Nephron progenitor cell (in vitro differentiated cells): ENCODE measurements at regions not wholly inside any gene's neighbourhood (a gene's known extent, or its start where the extent isn't known, plus 50 kb on each side); places are given as distances from the start of the nearest gene placed in this dataset.
A peak's percentile ranks its signal among the peaks of the same experiment; 100 is the strongest.

Source experiments
- DNase-seq: peaks from one replicate; pipeline ENCODE4 v3.0.0; 2021
- H3K27ac Mint-ChIP-seq: 2 replicates; pipeline ENCODE4 v1.8.0; 2021; ENCODE audit warnings: mild to moderate bottlenecking, moderate library complexity, mixed read lengths
- H3K27me3 Mint-ChIP-seq: 2 replicates; pipeline ENCODE4 v1.8.0; 2021; ENCODE audit warnings: mild to moderate bottlenecking, low read depth, mixed read lengths; ENCODE audit not compliant: poor library complexity
- H3K36me3 Mint-ChIP-seq: 2 replicates; pipeline ENCODE4 v1.8.0; 2021; ENCODE audit warnings: low read depth, mixed read lengths
- H3K4me1 Mint-ChIP-seq: 2 replicates; pipeline ENCODE4 v1.8.0; 2021; ENCODE audit warnings: mixed read lengths
- H3K4me3 Mint-ChIP-seq: 2 replicates; pipeline ENCODE4 v1.8.0; 2021; ENCODE audit warnings: mild to moderate bottlenecking, moderate library complexity, mixed read lengths
- H3K9me3 Mint-ChIP-seq: 2 replicates; pipeline ENCODE4 v1.8.0; 2021; ENCODE audit warnings: mild to moderate bottlenecking, moderate library complexity, mixed read lengths
- TF ChIP-seq, protein P1 (sequence below): fragments of 200-600 bp; sonication (generic); IDR thresholded peaks from 2 replicates; pipeline ENCODE4 v1.5.0; 2021; ENCODE audit warnings: antibody characterized with exemption

DNA sequence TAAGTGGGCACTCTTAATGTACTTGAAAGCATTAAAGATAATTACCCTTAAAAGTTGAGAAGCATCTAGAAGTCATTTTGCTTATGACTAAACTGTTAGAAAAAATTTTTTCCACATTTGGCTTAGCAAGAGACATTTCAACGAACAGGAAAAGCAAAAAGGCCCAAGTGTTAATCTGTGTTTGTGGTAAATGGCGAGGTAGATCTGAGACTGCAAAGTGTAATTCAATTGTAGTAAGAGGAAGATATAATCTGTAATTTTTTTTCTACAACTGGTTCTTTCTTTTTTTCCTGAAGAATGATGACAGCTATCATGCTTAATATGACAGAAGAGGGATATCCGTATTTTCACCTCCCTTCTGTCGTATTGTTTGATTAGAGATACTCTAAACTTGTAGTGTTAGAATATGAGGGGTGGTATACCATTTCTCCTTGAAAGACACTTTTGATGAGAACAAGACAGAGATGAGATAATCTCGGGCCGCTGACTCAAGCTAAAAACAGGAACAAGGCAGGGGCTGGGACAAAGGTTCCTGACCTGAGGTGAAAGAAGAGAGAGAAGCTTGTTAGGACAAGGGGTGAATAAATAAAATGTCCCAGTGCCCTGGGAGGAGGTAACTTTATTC lies 459.3 kb upstream of the ZNF608 start:
- H3K9me3 Mint-ChIP-seq = peaks cover 7% of the 10 kb centered on the region
- DNase-seq = no peak
- H3K4me1 Mint-ChIP-seq = peaks cover 59% of the 10 kb centered on the region
- peak overlapping the region; percentile 86 for H3K27ac Mint-ChIP-seq
- H3K27me3 Mint-ChIP-seq = no peaks in the 10 kb centered on the region
- TF ChIP-seq, protein P1, sequence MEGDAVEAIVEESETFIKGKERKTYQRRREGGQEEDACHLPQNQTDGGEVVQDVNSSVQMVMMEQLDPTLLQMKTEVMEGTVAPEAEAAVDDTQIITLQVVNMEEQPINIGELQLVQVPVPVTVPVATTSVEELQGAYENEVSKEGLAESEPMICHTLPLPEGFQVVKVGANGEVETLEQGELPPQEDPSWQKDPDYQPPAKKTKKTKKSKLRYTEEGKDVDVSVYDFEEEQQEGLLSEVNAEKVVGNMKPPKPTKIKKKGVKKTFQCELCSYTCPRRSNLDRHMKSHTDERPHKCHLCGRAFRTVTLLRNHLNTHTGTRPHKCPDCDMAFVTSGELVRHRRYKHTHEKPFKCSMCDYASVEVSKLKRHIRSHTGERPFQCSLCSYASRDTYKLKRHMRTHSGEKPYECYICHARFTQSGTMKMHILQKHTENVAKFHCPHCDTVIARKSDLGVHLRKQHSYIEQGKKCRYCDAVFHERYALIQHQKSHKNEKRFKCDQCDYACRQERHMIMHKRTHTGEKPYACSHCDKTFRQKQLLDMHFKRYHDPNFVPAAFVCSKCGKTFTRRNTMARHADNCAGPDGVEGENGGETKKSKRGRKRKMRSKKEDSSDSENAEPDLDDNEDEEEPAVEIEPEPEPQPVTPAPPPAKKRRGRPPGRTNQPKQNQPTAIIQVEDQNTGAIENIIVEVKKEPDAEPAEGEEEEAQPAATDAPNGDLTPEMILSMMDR = no peak
- H3K36me3 Mint-ChIP-seq = peaks cover 8% of the 10 kb centered on the region
- H3K4me3 Mint-ChIP-seq = no peak overlapping the region

DNA sequence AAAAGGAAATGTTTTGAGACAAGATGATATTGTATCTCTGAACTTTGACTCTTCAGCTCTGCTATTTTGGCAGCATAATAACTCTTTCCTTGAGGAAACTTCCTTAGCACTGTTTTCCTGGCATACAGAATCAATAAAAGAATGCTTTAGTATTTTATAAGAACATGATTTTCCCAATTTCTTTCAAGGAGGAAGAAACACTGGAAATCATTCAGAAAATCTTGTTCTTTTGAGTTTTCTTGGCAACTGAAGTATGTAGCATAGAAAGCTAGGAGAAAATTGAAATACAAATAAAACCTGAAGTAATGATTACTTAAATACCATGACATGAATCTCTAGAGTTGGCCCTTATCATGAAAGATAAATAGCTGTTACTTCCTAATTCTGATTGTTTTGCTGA lies 461.4 kb upstream of the ZNF608 start:
- Mint-ChIP-seq H3K9me3 (peaks cover 7% of the 10 kb centered on the region), H3K27ac (no peak overlapping the region), H3K27me3 (no peaks in the 10 kb centered on the region), H3K36me3 (peaks cover 8% of the 10 kb centered on the region), H3K4me1 (peaks cover 48% of the 10 kb centered on the region), H3K4me3 (no peak overlapping the region)
- DNase-seq = no peak
- TF ChIP-seq, protein P1 = no peak

GRCh38 chr5:125209650-125210049 lies 463.2 kb upstream of the ZNF608 start:
- peaks cover 51% of the 10 kb centered on the region for H3K4me1 Mint-ChIP-seq
- H3K27ac Mint-ChIP-seq = peak overlapping the region; percentile 81
- peaks cover 9% of the 10 kb centered on the region for H3K36me3 Mint-ChIP-seq
- H3K9me3 Mint-ChIP-seq = peaks cover 16% of the 10 kb centered on the region
- H3K27me3 Mint-ChIP-seq = no peaks in the 10 kb centered on the region
- DNase-seq = no peak
- TF ChIP-seq, protein P1 = no peak
- peak overlapping the region; percentile 8 for H3K4me3 Mint-ChIP-seq

GRCh38 chr5:125210242-125210947 lies 464.0 kb upstream of the ZNF608 start:
- Mint-ChIP-seq H3K9me3 (peaks cover 20% of the 10 kb centered on the region), H3K36me3 (peaks cover 8% of the 10 kb centered on the region), H3K27ac (no peak overlapping the region), H3K4me3 (no peak overlapping the region), H3K27me3 (no peaks in the 10 kb centered on the region), H3K4me1 (peaks cover 49% of the 10 kb centered on the region)
- no peak for DNase-seq
- TF ChIP-seq, protein P1 = no peak

GRCh38 chr5:125214080-125214479 lies 467.6 kb upstream of the ZNF608 start:
- no peak overlapping the region for H3K4me3 Mint-ChIP-seq
- DNase-seq = no peak
- TF ChIP-seq, protein P1 = no peak
- peaks cover 31% of the 10 kb centered on the region for H3K4me1 Mint-ChIP-seq
- no peaks in the 10 kb centered on the region for H3K27me3 Mint-ChIP-seq
- peaks cover 19% of the 10 kb centered on the region for H3K36me3 Mint-ChIP-seq
- no peak overlapping the region for H3K27ac Mint-ChIP-seq
- peaks cover 31% of the 10 kb centered on the region for H3K9me3 Mint-ChIP-seq

- Mint-ChIP-seq H3K4me3 (no peak overlapping the region), H3K27ac (no peak overlapping the region), H3K36me3 (peaks cover 19% of the 10 kb centered on the region), H3K9me3 (peaks cover 38% of the 10 kb centered on the region), H3K27me3 (no peaks in the 10 kb centered on the region), H3K4me1 (peaks cover 17% of the 10 kb centered on the region)
- no peak for DNase-seq
- TF ChIP-seq, protein P1 = no peak
Observed at GRCh38 chr5:125215593-125215992, 469.2 kb upstream of the ZNF608 start.
